Stimulated activated CD8-positive, alpha-beta memory T cell treated with anti-CD3 and anti-CD28 coated beads, Interleukin-12 subunit alpha, Interleukin-12 subunit beta, amount 100 ng/mL, for 4 hours (primary cell): ENCODE measurements at regions not wholly inside any gene's neighbourhood (a gene's known extent, or its start where the extent isn't known, plus 50 kb on each side); places are given as distances from the start of the nearest gene placed in this dataset.
"Not testable (repeated sequence)": the region's sequence is repeated elsewhere in the genome, so short reads cannot be mapped to it uniquely, and the experiment has no call there.

Source experiments
- DNase-seq: peaks from one replicate; pipeline ENCODE4 v3.0.0-alpha.2; 2020; ENCODE audit warnings: low read depth

DNA sequence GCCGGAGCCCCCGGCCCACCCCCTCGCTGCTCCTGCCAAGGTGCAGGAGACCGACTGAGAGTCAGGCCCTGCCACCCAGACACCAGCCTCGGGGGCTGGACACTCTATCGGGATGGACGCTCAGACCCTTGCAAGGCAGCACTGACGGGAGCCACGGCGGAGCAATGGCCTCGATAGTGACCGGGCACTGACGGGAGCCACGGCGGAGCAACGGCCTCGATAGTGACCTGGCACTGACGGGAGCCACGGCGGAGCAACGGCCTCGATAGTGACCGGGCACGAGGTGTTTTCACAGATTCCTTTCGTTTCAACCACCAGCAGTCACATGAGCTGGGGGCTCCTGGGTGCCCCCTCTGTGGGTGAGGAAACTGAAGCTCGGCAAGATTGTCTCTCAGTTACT, 123.6 kb upstream of the PPP1R26 start:
- no peak for DNase-seq

- no peak for DNase-seq
Observed at GRCh38 chr9:135356796-135357195, 122.8 kb upstream of the PPP1R26 start.

GRCh38 chr9:135357863-135358551, 121.6 kb upstream of the PPP1R26 start:
- DNase-seq: no peak

DNA sequence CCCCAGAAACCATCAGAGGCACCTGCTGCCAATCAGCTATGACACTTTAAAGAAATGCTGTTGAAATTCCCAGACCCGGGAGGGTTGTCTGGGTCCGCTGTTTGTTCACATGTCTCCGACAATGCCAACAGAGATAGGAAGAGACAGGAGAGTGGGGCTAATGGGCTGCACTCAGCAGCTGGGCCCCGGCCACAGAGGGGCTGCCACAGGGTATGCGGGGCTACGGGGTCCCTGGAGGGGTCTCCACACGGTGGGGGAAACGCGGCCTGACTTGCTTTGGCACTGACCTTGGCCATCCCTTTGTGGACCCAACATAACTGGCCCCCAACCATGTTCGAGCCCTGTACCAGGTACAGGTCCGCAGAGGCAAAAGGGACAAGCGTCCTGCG, 121.0 kb upstream of the PPP1R26 start:
- DNase-seq: no peak

DNA sequence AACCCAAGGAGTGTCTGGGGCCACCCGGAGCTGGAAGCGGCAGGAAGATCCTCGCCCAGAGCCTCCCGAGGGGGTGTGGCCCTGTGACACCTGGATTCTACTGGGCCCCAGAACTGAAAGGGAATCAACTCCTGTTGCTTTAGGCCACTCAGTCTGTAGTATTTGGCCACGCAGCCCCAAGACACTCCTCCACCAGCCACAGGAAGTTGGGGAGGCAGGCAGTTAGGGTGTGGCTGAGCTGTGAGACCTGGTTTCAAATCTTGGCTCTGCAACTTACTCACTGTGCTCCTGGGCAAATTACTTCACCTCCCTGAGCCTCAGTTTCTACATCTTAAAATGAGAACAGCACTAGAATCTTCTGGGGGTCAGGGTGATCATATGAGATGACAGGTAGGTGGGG, 119.8 kb upstream of the PPP1R26 start:
- no peak for DNase-seq

DNA sequence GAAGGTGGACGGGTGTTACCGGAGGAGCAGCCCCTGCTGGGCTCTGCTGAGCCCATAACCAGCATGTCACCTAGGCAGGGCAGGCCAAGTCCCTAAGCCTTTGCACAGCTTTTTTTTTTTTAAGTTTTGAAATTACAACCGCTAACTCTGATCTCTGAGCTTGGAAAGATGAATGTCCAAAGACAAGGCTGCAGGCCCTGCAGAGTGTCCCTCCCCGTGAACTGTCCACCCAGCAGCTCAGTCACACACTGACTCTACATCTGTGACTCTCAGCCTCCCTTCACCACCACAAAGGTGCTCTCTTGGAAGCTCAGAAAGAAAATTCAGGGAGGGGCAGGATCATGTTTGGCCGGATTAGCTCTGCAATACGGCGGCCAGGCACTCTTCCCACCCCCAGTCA, 119.0 kb upstream of the PPP1R26 start:
- no peak for DNase-seq

- not testable (repeated sequence) for DNase-seq
Observed at GRCh38 chr9:135361668-135362067, 117.9 kb upstream of the PPP1R26 start.

DNA sequence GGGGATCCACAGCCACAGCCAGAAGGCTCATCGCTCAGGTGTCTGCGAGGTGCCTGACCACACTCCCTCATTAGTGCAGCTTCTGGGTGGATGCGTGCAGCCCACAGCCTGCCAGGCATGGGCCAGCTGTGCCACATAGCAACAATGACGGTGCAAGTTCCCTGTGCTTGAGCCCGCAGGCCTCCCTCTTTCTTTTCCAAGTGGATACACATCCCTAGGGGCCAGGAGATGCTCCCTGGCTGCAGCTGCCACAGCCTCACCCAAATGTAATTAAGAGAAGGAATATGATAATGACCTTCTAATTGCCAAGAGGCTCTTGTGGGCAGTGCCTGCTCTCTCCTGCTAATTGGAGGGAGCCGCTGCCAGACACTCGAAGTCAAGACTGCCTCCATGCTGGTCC, 116.0 kb upstream of the PPP1R26 start:
- DNase-seq: no peak

GRCh38 chr9:135365013-135365768, 114.4 kb upstream of the PPP1R26 start:
- DNase-seq: no peak

DNA sequence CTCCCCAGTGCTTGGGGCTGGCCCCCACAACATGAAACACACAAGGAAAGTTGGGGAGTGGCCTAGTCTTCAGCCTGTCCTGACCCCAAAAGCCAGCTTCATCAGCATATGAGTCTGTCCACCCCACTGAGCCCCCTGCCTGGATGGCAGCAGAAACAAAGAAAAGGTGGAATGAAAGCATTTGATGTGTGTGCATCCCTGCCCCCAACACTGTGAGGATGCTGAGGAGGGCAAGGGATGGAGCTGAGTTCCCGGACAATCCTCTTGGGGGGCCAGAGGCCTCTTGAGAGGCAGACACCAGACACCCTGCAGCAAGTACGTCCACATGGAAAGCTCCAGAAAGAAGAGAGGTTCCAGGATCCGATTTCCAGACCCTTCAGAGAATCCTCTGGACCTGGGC, 113.5 kb upstream of the PPP1R26 start:
- DNase-seq: no peak

DNA sequence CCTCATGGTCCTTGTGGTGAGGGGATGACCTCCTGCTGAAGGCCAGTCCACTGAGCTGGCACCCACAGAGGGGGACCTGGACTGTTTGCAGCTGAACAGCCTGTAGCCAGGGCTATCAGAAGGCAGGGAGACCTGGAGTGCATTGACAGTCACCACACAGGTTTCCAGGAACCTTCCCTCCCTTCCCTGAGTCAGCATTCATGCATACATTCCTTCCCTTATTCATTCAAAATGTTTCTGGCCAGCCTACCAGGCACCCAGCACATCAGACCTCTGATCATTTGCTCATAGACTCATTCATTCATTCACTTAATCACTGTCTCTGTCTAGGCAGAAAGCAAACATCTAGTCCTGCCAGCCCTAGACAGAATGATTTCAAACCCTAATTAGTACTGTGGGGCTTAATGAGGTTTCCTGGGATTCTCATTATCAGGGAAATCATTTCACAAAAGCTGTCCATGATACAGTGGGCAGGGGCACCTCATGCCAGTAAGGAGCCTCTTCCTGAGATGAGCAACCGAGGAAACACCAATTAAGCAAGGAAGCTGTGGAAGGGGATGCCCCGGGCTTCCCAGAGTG, 110.1 kb upstream of the PPP1R26 start:
- no peak for DNase-seq

DNA sequence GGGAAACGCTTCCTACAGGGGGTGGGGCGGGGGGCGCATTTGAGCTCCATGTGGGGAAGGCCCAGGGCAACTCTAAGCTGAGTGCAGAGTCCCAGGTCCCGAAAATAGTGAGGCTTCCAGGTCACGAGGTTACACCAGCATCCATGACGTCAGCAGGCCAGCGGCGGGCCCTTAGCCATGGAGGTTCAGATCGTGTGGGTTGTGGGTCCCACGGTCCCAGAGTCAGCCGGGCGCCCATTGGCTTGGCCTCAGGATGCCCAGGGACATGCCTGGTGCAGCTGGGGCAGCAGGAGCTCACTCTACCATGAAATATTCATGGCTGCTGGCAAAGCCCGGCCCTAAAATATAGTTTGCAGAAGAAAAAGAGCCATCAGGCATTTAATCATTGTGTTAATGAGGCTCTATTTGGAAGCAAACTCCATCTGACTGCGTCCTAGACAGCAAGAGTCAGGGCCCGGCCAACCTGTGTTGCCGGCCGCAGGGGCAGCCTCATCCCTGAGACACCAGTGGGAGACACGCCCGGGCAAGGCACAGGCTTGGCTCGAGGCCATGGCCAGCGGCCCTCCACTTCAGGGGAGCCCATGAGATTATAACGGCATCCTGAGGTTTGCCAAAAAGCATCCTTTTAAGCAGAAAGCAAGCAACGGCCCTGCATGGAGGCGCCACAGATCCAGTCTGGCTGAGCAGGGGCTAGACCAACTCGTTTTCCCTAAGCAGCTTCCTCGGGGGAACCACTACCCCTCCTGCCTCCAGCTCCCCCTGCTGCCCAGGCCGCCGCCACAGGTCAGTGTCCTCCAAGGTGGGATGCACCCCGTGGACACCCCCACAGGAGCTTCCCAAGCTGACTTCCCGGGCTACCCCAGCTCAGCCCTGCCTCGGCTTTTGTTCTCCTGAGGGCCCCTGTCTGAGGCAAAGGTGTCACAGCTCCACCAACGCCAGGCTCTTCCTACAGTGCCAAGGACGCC, 108.9 kb upstream of the PPP1R26 start:
- DNase-seq: no peak

- no peak for DNase-seq
Observed at GRCh38 chr9:135371535-135371934, 108.0 kb upstream of the PPP1R26 start.

DNA sequence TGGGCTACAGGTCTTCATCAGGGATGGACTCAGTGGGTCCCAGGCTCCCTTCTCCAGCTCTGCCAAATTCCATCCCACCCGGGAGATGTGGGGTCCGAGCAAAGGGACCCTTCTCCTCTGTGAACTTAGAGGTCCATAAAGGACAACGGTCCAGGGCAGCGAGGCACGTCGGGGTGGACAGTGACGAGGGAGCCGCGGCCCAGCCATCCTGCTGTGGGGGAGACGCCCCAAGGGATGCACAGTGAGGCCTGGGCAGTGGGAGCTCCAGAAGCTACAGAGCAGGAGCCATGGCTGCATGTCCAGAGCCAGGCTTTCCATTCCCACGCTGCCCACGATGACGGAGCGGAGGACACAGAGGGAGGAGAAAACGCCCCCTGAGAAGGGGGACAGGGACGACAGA, 107.5 kb upstream of the PPP1R26 start:
- no peak for DNase-seq

DNA sequence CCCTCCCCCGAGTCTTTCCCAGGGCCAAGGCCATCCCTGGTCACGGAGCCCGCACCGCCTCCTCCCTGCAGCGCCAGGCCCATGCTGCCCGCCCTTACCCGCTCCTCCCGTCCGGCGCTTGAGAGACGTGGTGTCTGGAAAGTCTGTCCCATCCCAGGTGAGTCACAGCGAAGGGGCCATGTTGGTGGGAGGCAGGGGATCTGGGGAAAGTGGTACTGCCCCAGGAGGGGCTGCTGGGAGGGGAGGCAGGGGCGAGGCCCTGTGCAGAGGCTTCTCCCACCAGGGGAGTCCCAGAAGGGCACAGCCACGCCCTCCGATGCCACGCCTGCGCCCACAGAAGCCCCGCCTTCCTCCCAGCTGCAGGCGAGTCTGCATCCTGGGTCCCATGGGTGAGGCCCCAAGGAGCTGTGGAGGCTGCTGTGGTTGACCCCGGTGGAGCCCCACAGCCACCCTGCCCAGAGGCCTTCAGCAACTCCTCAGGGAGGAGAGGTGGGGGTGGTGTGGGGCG, 107.0 kb upstream of the PPP1R26 start:
- DNase-seq: no peak

DNA sequence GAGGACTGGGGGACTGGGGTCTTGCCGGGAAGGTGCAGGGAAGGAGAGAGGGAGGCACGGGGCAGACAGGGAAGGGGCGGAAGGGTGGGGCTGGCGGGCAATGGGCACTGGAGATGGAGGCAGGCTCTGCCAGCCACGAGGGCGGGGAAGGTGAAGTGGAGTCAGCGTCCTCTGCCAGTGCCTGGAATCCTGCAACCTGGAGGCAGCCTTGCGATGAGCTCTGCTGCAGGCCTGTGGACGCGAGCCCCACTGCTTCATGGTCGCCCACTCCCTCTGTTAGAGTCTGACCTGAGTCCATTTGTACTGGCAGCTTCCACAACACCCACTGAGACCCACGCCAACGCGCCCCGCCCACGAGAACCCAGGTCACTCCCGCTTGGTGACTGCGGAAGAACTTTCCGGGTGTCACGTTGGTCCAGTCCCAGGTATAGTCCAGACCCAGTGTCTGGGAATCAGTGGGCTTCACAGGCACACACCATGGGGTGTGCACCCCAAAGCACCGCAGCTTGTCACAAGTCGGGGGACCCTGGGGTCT, 106.4 kb upstream of the PPP1R26 start:
- DNase-seq: no peak

DNA sequence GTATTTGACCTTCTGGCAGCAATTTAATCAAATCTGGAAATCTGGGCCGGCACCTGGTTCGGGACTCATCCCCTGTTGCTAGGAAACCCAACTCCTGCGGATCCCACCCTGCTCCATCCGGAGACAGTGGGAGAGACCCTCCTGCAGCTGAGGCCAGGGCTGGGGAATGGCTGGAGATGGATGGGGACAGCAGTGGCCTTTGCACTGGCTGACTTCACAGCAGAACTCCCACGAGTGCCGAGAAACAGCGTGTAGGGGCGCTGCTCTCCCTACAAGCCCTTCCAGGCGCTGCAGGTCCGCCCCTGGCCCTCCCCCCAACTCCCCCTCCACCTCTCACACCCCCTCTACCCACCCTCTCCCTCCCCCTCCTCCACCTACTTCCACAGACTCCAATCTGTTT, 105.8 kb upstream of the PPP1R26 start:
- no peak for DNase-seq

- DNase-seq: no peak
Observed at GRCh38 chr9:135374591-135374990, 105.0 kb upstream of the PPP1R26 start.

DNA sequence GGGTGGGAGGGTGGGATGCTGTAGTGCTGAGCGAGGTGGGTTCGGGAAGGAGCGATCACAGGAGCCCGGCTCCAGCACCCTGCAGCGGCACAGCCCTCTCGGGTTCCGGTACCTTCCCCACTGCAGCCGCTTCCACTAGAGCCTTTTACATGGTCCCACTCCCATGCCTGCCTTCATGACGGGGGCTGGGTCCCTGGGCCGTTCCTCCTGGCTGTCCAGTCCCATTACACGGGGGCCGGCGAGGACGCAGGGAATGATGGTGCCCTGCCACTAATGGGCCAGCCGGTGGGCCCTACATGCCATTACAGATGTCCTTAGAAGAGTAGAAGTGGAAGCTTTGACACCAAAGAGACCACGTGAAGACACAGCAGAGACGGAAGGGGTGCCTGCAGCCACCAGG, 104.6 kb upstream of the PPP1R26 start:
- DNase-seq: no peak

GRCh38 chr9:135376511-135377265, 102.9 kb upstream of the PPP1R26 start:
- DNase-seq: no peak

- no peak for DNase-seq
Observed at GRCh38 chr9:135377431-135377830, 102.2 kb upstream of the PPP1R26 start.
